GM19467 (cell line): ENCODE measurements at regions not wholly inside any gene's neighbourhood (a gene's known extent, or its start where the extent isn't known, plus 50 kb on each side); places are given as distances from the start of the nearest gene placed in this dataset.

Experiments used
- ATAC-seq: cut with Tn5 transposase; IDR thresholded peaks from one replicate; pipeline ENCODE4 v1.9.1; 2021; ENCODE audit warnings: mild to moderate bottlenecking, moderate library complexity; ENCODE audit not compliant: unreplicated experiment

DNA sequence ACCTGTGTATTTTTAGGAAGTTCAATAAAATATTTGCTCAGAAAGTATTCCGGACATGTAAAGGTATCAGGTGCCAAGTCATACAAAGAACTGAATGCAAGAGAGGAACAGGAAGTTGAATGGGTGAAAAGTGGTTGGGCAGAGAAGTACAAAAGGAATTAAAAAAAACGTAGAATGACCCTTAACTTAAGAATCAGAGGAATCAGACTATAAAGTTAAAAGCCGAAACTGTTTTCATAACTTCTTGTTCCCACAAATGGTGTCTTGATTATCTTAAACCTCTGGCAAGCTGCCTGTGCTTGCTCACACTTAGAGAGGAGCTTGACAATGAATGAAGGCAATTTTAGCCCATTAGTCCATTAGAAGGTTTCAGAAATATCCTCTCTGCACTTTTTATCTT, 81.6 kb upstream of the HHIP start:
- no peak for ATAC-seq

GRCh38 chr4:144565527-144566195, 80.3 kb upstream of the HHIP start:
- no peak for ATAC-seq

DNA sequence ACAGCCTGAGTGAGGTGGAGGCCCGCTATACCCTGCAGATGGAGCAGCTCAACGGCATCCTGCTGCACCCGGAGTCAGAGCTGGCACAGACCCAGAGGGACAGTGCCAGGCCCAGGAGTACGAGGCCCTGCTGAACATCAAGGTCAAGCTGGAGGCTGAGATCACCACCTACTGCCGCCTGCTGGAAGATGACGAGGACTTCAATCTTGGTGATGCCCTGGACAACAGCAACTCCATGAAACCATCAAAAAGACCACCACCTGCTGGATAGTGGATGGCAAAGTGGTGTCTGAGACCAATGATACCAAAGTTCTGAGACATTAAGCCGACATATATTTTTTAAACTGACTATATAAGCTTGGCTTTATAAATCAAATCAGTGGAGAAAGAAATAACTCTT, 73.3 kb upstream of the HHIP start:
- ATAC-seq = no peak

DNA sequence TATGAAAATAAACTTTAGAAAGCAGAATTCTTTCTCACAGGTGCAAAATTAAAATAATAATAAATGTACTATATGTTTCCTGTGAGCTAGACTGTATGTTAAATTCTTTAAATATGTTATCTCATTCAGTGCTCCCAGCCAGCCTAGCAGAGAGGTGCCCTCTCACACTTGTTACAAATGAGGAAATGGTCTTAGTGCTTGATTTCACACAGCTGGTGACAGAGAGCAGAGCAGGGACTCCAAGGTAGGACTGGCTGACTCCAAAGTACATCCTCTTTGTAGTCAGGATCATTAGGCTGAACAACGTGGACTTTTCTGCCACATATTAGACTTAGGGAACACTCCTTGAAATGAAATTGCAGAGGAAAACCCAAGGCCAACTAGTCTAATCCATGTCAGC, 72.0 kb upstream of the HHIP start:
- no peak for ATAC-seq

DNA sequence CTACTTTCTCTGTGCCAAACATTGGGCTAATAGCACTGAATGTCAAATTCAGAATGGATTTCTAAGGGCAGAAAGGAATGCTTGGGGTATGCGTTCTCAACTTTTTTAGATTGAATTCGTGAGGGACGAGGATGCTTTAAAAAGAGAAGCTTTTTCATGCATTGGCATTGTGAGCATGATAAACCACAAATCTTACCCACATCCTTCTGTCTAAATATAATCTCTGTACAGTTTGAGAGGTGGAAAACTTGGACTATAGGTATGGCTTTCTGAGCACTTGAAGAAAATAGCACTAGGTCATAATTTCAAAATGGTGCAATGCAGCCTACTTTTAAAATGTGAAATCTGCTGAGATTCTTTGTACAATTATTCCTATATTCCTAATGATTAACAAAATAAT, 71.4 kb upstream of the HHIP start:
- no peak for ATAC-seq

DNA sequence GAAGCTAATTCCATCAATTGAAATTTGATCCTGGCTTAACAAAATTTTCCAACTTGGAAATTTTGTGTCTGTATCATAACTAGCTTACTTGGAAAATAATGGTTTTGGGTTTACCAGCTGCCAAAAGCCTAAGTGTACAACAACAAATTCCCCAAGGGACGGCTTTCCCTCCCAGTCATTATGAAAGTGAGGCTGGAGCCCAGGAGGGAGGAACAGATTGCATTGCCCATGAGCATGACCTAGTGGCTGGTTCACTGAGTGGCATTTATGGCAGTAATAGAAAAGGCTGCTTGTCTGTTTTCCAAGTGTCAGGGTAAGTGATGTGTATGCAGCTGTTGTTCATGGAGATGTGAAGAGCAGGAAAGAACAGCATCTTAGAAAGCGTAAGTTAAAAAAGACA, 70.8 kb upstream of the HHIP start:
- ATAC-seq = no peak

DNA sequence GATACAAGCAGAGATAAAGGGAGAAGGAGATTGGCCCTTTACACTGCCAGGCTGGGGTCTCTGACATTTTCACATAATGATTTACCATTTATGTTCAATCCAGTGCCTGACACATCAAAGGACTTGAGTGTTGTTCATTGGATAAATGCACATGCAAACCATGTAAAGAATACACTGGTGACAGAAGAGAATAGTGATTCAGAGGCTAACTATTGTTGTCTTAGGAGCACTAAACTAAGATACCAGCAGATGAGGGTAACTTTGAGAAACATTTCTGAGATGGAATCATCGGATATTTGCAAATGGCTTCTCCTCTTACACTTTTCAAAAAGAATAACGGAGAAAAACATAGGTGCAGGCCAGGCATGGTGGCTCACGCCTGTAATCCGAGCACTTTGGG, 67.3 kb upstream of the HHIP start:
- ATAC-seq = no peak

- ATAC-seq = no peak
Measured at GRCh38 chr4:144579411-144580030, 66.4 kb upstream of the HHIP start.

DNA sequence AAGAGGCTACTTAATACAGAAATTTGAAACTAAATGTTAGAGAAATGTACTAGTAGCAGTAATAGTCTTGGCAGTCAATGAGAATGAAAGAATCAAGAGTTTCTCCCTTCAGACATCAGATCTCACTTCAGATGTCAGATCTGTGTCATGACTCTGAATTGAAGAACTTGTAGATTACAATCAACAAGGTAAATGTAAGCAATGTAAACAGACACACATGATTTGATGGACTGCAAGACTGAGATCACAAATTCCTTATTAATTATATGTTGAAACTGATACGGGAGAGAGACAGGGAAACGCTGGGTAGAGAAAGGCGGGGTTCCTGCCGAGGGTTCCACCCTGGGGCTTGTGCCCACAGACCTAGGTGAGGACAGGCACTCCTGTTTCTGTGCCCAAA, 65.5 kb upstream of the HHIP start:
- ATAC-seq = no peak

DNA sequence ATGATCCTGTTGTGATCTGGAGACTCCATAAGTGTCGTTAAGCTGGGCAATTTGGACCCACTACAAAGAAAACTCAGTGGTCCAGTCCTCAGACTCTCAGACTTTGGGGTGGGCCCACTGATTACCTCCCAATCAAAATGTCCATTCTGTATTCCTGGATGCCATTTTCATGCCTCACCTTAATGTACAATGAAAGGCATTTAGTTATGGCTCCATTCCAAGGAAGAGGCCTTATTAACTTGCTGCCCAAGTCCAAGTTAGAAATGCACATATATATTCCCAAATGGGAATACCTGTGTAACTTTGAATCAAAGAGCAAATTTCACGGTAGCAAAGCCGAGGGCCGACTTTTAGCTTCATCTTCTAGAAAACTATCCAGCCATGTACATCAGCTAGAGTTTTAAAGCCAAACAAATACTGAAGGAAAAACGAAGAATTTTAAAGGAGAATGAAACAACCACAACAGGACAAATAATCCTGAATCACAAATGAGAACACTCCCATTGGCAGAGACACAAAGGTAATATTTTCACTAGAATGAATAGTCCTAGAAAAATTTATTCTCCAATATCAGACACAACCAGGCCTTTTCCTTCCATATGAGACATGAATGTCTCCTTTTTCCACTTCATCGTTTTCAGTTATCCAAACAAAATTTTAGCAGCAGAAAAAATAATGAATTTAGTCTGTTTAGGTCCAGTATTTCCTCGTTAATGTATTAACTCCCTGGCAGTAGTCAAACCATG, 63.7 kb upstream of the HHIP start:
- ATAC-seq = no peak

DNA sequence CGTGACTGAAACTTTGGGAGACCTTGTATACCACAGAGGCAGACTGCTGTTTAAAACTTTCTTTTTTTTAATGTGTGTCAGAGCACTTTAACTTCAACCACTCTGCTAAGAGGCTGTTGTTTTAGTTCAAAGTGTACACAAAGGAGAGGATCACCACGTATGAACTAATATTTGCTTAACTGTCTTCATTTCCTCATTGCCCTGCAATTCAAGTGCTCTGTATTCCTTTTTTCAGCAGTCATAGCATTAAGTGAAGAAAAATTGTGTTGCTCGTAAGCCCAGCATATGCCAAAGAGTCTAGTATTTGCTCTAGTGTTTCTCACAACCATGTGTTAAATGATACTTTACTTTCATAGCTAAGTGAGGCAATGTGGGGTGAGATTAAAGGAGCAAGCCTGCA, 63.0 kb upstream of the HHIP start:
- ATAC-seq = no peak

DNA sequence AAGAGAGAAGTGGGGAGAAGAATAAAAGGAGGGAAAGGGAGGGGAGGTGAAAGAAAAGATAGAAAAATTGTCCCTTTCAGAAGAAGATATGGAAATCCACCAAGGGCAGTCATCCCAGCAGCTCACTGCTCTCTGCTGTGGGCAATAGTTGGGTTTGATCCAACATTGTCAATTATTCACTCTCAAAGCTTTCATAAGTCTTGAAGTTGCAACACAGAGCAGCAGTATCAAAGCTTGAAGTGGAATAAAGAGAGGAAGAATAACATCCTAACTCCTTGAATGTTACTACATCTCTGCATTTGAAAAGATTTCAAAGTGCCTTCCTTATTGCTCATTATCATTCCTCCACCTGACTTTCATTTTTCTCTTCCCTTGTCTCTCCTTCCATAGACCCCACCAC, 62.3 kb upstream of the HHIP start:
- ATAC-seq = no peak

DNA sequence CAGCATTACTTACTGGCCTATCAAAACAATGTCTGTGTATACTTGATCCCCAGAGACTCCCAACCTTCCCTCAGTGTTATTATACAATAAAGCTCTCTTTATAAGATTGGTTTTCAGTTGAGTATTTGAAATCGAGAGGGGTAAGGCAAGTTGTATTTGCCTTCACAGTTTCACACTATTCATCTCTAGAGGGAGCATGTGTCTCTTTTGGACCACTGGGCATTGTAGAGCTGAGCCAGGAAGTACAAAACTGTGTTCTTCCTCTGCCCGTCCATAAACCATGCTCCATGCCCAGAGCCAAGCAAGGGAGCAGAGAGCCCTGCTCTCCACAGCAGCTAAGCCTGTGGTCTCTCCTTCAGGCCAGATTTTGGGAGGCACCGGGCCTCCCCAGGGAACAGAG, 61.5 kb upstream of the HHIP start:
- ATAC-seq = no peak

- no peak for ATAC-seq
Measured at GRCh38 chr4:144589512-144589911, 56.4 kb upstream of the HHIP start.

- no peak for ATAC-seq
Measured at GRCh38 chr4:144590020-144590419, 55.9 kb upstream of the HHIP start.

DNA sequence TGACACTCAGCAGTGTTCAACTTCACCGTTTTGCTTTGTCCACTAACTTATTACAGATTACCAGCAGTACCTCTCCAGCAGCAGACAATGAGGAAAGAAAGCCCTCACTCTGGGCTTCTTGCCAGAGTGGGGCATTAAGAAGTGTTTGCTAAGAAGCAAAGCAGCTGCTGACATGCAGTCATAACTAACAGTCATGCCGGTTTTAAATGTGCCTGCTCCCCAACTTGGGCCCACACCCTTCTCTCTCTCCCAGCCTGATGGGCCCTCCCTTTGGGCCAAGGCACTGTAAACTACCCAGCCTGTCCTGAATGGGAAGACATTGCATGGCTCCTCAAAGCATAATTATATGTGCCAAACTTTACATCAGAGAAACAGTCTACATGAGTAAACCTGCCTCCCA, 54.6 kb upstream of the HHIP start:
- ATAC-seq = no peak

- ATAC-seq = no peak
Measured at GRCh38 chr4:144592264-144592663, 53.7 kb upstream of the HHIP start.

GRCh38 chr4:144594471-144594986, 51.4 kb upstream of the HHIP start:
- no peak for ATAC-seq

DNA sequence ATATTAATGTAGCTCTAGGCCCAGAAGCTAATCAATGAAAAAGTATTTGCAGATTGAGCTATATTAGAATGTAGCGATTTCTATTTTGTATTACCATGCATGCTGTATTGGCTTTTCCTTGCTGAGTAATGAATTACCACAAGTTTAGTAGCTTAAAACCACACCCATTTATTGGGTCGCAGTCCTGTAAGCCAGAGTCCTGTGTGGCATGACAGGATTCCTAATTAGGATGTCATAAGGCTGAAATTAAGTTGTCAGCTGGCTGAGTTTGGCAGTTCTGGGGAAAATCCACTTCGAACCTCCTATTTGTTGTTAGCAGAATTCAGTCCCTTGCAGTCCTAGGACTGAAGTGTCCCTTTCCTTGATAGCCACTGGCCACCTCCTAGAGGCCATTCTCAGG, 50.3 kb upstream of the HHIP start:
- ATAC-seq = no peak
